HuH-7.5 (cell line): ENCODE measurements at regions not wholly inside any gene's neighbourhood (a gene's known extent, or its start where the extent isn't known, plus 50 kb on each side); places are given as distances from the start of the nearest gene placed in this dataset.
"Not testable (repeated sequence)": the region's sequence is repeated elsewhere in the genome, so short reads cannot be mapped to it uniquely, and the experiment has no call there.

Experiments
- DNase-seq: peaks from one replicate; pipeline ENCODE4 v3.0.0; 2011; ENCODE audit warnings: low spot score

- no peak for DNase-seq
Measured at GRCh38 chr6:170057961-170058877, 232.7 kb downstream of the DLL1 start.

GRCh38 chr6:170057034-170057734, 233.7 kb downstream of the DLL1 start:
- DNase-seq, result no peak

- no peak for DNase-seq
Measured at GRCh38 chr6:170056278-170056711, 234.6 kb downstream of the DLL1 start.

- not testable (repeated sequence) for DNase-seq
Measured at GRCh38 chr6:170055797-170056196, 235.1 kb downstream of the DLL1 start.

GRCh38 chr6:170053966-170054661, 236.8 kb downstream of the DLL1 start:
- no peak for DNase-seq

GRCh38 chr6:170052991-170053821, 237.7 kb downstream of the DLL1 start:
- DNase-seq, result no peak

DNA sequence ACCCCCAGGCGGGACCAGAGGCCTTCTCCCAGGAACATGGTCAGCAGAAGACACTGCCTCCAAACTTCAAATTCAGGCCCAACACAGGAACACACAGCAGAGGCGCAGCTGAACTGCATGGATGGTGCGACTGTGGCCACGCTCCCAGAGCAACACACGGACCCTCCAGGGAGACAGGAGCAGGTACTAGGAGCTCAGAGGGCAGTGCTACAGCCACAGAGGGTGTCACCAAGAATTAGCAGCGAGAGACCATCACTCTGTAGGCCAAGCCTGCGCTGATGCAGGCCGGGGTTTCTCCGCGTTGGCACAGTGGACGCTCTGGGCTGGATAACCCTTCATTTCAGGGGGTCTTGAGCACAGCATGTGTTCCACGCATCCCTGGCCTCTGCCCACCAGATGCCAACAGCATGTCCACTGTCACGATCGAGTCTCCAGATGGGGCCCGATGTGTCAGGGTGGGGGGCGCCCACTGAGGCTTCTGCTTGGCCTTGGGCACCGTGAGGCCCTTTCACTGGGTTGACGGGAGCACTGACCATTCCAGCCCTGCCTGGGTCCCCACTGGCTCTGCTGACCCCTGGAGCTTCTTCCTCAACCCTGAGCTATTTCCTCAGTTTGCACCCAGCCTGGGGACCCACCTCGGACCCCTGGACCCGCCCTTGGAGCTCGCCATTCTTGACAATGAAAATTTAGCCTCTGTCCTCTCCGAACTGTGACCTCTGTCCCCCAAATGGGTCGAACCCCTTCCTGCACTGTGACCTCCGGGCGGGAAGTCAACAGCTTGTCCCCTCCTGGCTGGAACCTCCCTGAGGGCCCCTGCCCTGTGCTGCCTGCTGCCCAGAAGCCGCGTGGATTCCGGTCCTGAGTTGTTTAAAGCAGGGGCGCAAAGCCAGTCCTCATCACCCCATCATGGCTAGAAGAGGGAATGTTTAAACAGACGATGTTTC, 239.4 kb downstream of the DLL1 start:
- no peak for DNase-seq

GRCh38 chr6:170050591-170051041, 240.3 kb downstream of the DLL1 start:
- no peak for DNase-seq

- no peak for DNase-seq
Measured at GRCh38 chr6:170049641-170050561, 241.0 kb downstream of the DLL1 start.

DNA sequence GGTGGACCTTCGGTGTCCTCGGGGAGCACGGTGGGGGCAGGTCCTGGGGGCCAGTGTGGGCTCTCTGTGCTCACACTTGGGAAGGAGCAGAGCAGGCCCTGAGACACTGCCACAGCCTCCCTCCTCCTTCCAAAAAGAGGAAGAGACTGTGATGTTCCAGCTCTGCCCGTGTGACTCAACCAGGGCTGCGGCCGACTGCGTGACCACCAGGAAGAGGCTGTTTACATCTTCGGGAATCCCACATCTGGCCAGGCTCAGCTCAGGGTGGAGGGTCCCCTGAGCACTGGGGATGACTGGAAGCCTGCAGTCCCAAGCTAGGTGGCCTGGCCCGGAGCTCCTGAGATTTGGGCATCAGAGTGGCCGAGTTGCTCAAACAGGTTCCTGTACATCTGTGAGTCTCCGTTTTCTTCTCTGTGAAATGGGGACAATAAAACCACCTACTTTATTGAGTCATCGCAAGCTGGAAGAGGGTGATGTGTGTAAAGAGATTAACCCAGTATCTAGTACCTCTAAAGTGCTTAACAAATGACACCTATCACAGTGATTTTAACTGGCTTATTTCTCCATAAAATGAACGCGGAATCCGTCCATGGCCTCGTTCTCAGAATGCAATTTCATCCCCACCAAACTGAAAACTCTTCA, 242.1 kb downstream of the DLL1 start:
- DNase-seq, result no peak

- no peak for DNase-seq
Measured at GRCh38 chr6:170047823-170048222, 243.1 kb downstream of the DLL1 start.

GRCh38 chr6:170046791-170047626, 243.9 kb downstream of the DLL1 start:
- DNase-seq, result no peak

GRCh38 chr6:170045981-170046667, 244.8 kb downstream of the DLL1 start:
- no peak for DNase-seq

DNA sequence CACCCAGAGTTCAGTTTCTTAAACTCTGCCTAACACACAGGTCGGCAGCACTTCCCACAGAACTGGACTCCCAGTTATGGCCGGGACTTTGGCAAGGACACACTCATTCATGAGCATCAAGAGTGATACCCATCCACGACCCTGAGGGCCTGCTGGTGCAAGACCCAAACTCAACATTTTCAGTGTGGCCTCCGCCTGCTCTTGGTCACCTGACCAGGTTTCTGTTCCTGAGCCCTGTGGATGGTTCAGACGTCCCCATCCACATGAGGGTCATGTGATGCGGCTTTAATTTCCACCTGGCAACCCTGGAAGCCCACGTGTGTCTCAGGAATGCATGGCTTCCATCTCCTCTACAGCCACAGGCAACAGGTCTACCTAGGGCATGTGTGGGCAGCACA, 245.3 kb downstream of the DLL1 start:
- no peak for DNase-seq

- no peak for DNase-seq
Measured at GRCh38 chr6:170044836-170045562, 245.9 kb downstream of the DLL1 start.
